ENCODE measurements at regions not wholly inside any gene's neighbourhood (a gene's known extent, or its start where the extent isn't known, plus 50 kb on each side); places are given as distances from the start of the nearest gene placed in this dataset.

DNA sequence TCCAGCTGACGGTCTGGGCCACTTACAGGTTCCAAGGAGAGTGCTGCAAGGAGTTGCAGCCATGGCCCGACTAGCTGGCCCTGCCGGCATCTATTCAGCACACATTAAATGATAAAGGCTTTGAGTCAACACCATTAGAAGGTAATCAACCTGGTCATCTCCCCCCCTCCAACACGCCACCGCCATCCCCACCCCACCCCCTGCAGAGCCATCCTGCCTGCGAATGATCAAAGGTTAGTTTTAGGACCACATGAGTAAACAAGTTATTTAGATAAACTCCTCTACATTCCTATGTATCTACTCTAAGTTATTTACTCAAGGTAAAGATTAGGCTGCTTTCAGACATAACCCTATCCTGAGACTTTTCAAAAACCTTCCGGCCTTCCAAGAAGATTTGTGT is 349.3 kb upstream of the SLC39A10 start:
- no peaks in the 10 kb centered on the region for H3K36me3 ChIP-seq
- no peak overlapping the region for H3K27ac ChIP-seq
- H3K9me3 ChIP-seq, result no peaks in the 10 kb centered on the region
- intact Hi-C loops (cut with DNase I; ENCODE audit: low total_unique reads), result no loop called here
- no peak for TF ChIP-seq POLR2AphosphoS5 (IDR thresholded peaks at IDR 0.05)
- TF ChIP-seq, protein P1, sequence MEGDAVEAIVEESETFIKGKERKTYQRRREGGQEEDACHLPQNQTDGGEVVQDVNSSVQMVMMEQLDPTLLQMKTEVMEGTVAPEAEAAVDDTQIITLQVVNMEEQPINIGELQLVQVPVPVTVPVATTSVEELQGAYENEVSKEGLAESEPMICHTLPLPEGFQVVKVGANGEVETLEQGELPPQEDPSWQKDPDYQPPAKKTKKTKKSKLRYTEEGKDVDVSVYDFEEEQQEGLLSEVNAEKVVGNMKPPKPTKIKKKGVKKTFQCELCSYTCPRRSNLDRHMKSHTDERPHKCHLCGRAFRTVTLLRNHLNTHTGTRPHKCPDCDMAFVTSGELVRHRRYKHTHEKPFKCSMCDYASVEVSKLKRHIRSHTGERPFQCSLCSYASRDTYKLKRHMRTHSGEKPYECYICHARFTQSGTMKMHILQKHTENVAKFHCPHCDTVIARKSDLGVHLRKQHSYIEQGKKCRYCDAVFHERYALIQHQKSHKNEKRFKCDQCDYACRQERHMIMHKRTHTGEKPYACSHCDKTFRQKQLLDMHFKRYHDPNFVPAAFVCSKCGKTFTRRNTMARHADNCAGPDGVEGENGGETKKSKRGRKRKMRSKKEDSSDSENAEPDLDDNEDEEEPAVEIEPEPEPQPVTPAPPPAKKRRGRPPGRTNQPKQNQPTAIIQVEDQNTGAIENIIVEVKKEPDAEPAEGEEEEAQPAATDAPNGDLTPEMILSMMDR (IDR thresholded peaks at IDR 0.05), result no peak
- no peak for TF ChIP-seq POLR2A (IDR thresholded peaks at IDR 0.05)
- TF ChIP-seq EP300 (IDR thresholded peaks at IDR 0.05), result no peak
- no peaks in the 10 kb centered on the region for H3K4me1 ChIP-seq
- H3K27me3 ChIP-seq, result no peaks in the 10 kb centered on the region
- H3K4me3 ChIP-seq, result no peak overlapping the region
- DNase-seq, result no peak
- WGBS, 5 donors, result 18 to 46% (median 29%) methylated on average over 7 of the region's 7 CpGs

DNA sequence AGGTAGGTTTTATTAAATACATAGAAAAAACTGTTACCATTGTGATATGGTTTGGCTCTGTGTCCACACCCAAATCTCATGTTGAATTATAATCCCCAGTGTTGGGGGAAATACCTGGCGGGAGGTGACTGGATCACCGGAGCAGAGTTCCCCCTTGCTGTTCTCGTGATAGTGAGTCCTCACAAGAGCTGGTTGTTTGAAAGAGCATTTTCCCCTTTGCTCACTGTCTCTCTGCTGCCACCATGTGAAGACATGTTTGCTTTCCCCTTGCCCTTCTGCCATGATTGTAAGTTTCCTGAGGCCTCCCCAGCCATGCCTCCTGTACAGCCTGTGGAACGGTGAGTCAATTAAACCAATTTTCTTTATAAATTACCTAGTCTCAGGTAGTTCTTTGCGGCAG is 352.7 kb upstream of the SLC39A10 start:
- Histone ChIP-seq H3K27me3 (no peaks in the 10 kb centered on the region), H3K9me3 (no peaks in the 10 kb centered on the region), H3K27ac (no peak overlapping the region), H3K4me1 (no peaks in the 10 kb centered on the region), H3K4me3 (no peak overlapping the region), H3K36me3 (no peaks in the 10 kb centered on the region)
- TF ChIP-seq, protein P1 (IDR thresholded peaks at IDR 0.05), result no peak
- DNase-seq, result no peak
- WGBS, 5 donors, result 78 to 89% (median 84%) methylated on average over 5 of the region's 5 CpGs
- intact Hi-C loops (cut with DNase I; ENCODE audit: low total_unique reads), result no loop called here

DNA sequence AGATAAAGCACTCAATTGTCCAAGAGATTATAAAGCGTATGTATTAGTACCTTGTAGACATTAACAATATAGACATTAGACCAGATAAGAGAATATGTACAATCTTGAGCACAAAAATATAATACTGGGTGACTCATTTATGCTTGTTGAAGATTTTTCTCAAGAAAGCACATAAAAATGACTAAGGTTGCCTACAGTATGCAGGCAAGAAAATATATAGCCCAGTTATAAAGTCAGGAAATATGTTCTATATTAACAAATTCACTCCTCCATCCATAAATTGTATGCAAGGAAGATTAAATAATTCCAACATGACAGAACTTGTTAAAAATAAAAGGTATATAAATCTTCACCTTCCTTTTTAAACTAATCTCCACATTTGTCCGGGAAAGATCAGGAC is 356.4 kb upstream of the SLC39A10 start:
- Histone ChIP-seq H3K27ac (no peak overlapping the region), H3K4me1 (no peaks in the 10 kb centered on the region), H3K9me3 (no peaks in the 10 kb centered on the region), H3K36me3 (no peaks in the 10 kb centered on the region), H3K4me3 (no peak overlapping the region), H3K27me3 (no peaks in the 10 kb centered on the region)
- no peak for DNase-seq
- no peak for TF ChIP-seq POLR2AphosphoS5 (IDR thresholded peaks at IDR 0.05)
- no peak for TF ChIP-seq POLR2A (IDR thresholded peaks at IDR 0.05)
- TF ChIP-seq EP300 (IDR thresholded peaks at IDR 0.05), result no peak
- TF ChIP-seq, protein P1 (IDR thresholded peaks at IDR 0.05), result no peak
- 65 to 76% (median 69%) methylated on average over 2 of the region's 2 CpGs for WGBS, 5 donors
- intact Hi-C loops (cut with DNase I; ENCODE audit: low total_unique reads), result no loop called here

DNA sequence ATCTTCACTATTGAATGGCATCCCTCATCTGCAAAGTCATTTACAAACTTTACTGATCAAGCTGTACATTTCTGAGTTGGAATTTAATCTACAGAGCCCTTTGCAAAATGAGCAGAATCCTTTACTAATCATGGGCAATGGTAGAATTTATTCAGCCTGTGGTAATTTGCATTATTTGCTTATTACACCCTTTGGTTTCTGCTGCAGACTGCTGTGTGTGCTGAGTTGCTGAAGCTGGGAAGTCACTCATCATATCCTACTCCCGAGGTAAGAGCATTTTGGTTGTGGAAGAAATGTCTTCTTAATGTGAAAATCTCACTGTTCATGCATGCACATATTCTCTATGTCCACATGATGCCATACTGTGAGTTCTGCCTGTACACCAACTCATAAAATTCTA is 357.4 kb upstream of the SLC39A10 start:
- 54 to 72% (median 62%) methylated on average over 1 of the region's 1 CpG for WGBS, 5 donors
- TF ChIP-seq EP300 (IDR thresholded peaks at IDR 0.05), result no peak
- no peak for TF ChIP-seq POLR2AphosphoS5 (IDR thresholded peaks at IDR 0.05)
- TF ChIP-seq POLR2A (IDR thresholded peaks at IDR 0.05), result no peak
- TF ChIP-seq, protein P1 (IDR thresholded peaks at IDR 0.05), result no peak
- Histone ChIP-seq H3K27ac (no peak overlapping the region), H3K4me3 (no peak overlapping the region), H3K4me1 (no peaks in the 10 kb centered on the region), H3K36me3 (no peaks in the 10 kb centered on the region), H3K27me3 (no peaks in the 10 kb centered on the region), H3K9me3 (peaks cover 0 to 7% (median 0%) of the 10 kb centered on the region in 4 donors)
- DNase-seq, result no peak
- intact Hi-C loops (cut with DNase I; ENCODE audit: low total_unique reads), result no loop called here

All from stomach (tissue), 8 donors.